HG02623 (cell line): ENCODE measurements at regions not wholly inside any gene's neighbourhood (a gene's known extent, or its start where the extent isn't known, plus 50 kb on each side); places are given as distances from the start of the nearest gene placed in this dataset.

ENCODE experiments used
- ATAC-seq: cut with Tn5 transposase; IDR thresholded peaks from one replicate; pipeline ENCODE4 v1.9.1; 2021; ENCODE audit warnings: moderate library complexity; ENCODE audit not compliant: unreplicated experiment

- ATAC-seq, result no peak
Observed at GRCh38 chr5:2658881-2659470, 92.5 kb downstream of the IRX2 start.

GRCh38 chr5:2658447-2658846 is 93.0 kb downstream of the IRX2 start:
- no peak for ATAC-seq

- no peak for ATAC-seq
Observed at GRCh38 chr5:2657151-2657550, 94.3 kb downstream of the IRX2 start.

GRCh38 chr5:2656206-2656605 is 95.3 kb downstream of the IRX2 start:
- ATAC-seq, result no peak

GRCh38 chr5:2653991-2654390 is 97.5 kb downstream of the IRX2 start:
- ATAC-seq, result no peak

- no peak for ATAC-seq
Observed at GRCh38 chr5:2651116-2651515, 100.4 kb downstream of the IRX2 start.

GRCh38 chr5:2642684-2643345 is 108.7 kb downstream of the IRX2 start:
- ATAC-seq, result no peak

- ATAC-seq, result no peak
Observed at GRCh38 chr5:2640717-2641116, 110.8 kb downstream of the IRX2 start.

GRCh38 chr5:2639425-2639824 is 112.1 kb downstream of the IRX2 start:
- no peak for ATAC-seq

GRCh38 chr5:2634399-2635176 is 116.9 kb downstream of the IRX2 start:
- no peak for ATAC-seq

- ATAC-seq, result no peak
Observed at GRCh38 chr5:2633992-2634391, 117.5 kb downstream of the IRX2 start.

GRCh38 chr5:2631758-2632157 is 119.7 kb downstream of the IRX2 start:
- no peak for ATAC-seq

GRCh38 chr5:2629045-2629444 is 122.4 kb downstream of the IRX2 start:
- ATAC-seq, result no peak

- ATAC-seq, result no peak
Observed at GRCh38 chr5:2627867-2628266, 123.6 kb downstream of the IRX2 start.

- no peak for ATAC-seq
Observed at GRCh38 chr5:2626572-2626971, 124.9 kb downstream of the IRX2 start.

GRCh38 chr5:2622866-2623265 is 128.6 kb downstream of the IRX2 start:
- ATAC-seq, result no peak

GRCh38 chr5:2621631-2622030 is 129.8 kb downstream of the IRX2 start:
- no peak for ATAC-seq

- no peak for ATAC-seq
Observed at GRCh38 chr5:2619216-2619615, 132.3 kb downstream of the IRX2 start.

- no peak for ATAC-seq
Observed at GRCh38 chr5:2617461-2617860, 134.0 kb downstream of the IRX2 start.

- no peak for ATAC-seq
Observed at GRCh38 chr5:2615917-2616316, 135.6 kb downstream of the IRX2 start.

- ATAC-seq, result no peak
Observed at GRCh38 chr5:2614571-2614970, 136.9 kb downstream of the IRX2 start.

- no peak for ATAC-seq
Observed at GRCh38 chr5:2611659-2612058, 139.8 kb downstream of the IRX2 start.
